Esophagus squamous epithelium (tissue), 4 donors: ENCODE measurements at regions not wholly inside any gene's neighbourhood (a gene's known extent, or its start where the extent isn't known, plus 50 kb on each side); places are given as distances from the start of the nearest gene placed in this dataset.

Source experiments
- CTCF ChIP-seq, 6 experiments: fragments of 450-650 bp in 4 of 6; fragments of 200-600 bp in 2 of 6; sonication (generic) in 2 of 6; IDR thresholded peaks; one replicate each; pipeline ENCODE4 v1.5.1; 2016 to 2019; ENCODE audit warnings: antibody characterized with exemption in 6 of 6, mild to moderate bottlenecking in 4 of 6, moderate library complexity in 4 of 6
- POLR2A ChIP-seq, 4 donors: fragments of 450-650 bp; IDR thresholded peaks; one replicate each; pipeline ENCODE4 v1.6.1; 2017; ENCODE audit warnings: antibody characterized with exemption in 4 of 4, mild to moderate bottlenecking in 4 of 4, moderate library complexity in 3 of 4

- TF ChIP-seq CTCF (IDR thresholded peaks at IDR 0.05) (no peak), POLR2A (IDR thresholded peaks at IDR 0.05) (no peak)
Measured at GRCh38 chr9:556675-557074, 284.8 kb upstream of the DMRT1 start.
